ENCODE measurements at regions not wholly inside any gene's neighbourhood (a gene's known extent, or its start where the extent isn't known, plus 50 kb on each side); places are given as distances from the start of the nearest gene placed in this dataset.

GRCh38 chr3:170757038-170757437 lies 113.0 kb downstream of the RPL22L1 start:
- no peak overlapping the region for H3K4me3 Mint-ChIP-seq (ENCODE audit: unreplicated experiment)

GRCh38 chr3:170754311-170754693 lies 115.7 kb downstream of the RPL22L1 start:
- Histone ChIP-seq H3K79me2 (ENCODE audit: insufficient read depth, low read length) (no peaks in the 10 kb centered on the region), H3K36me3 (ENCODE audit: insufficient read depth, low read length) (no peaks in the 10 kb centered on the region), H3K9ac (ENCODE audit: low read length) (no peak overlapping the region), H3K27ac (ENCODE audit: low read depth, low read length) (no peak overlapping the region), H4K20me1 (ENCODE audit: insufficient read depth, low read length) (no peaks in the 10 kb centered on the region), H3K4me1 (ENCODE audit: insufficient read depth, low read length) (peaks cover 33% of the 10 kb centered on the region), H3K4me3 (ENCODE audit: insufficient read depth, low read depth, low read length) (no peak overlapping the region), H3K4me2 (ENCODE audit: low read length) (no peak overlapping the region), H2AFZ (ENCODE audit: low read depth, low read length) (no peak overlapping the region), H3K27me3 (ENCODE audit: insufficient read depth, low read length) (no peaks in the 10 kb centered on the region), H3K9me3 (ENCODE audit: insufficient read depth, low read depth, low read length) (no peaks in the 10 kb centered on the region)
- no peak overlapping the region for H3K27ac Mint-ChIP-seq (ENCODE audit: unreplicated experiment)
- DNase-seq (ENCODE audit: low read depth) (no peak), FAIRE-seq (no peak)
- TF ChIP-seq CTCF (IDR thresholded peaks at IDR 0.05; ENCODE audit: insufficient read depth, low read depth, low read length) (no peak), EZH2 (IDR thresholded peaks at IDR 0.05; ENCODE audit: insufficient read depth, low read length) (no peak)
- H3K36me3 Mint-ChIP-seq (ENCODE audit: low read depth, unreplicated experiment): no peaks in the 10 kb centered on the region
- peaks cover 33% of the 10 kb centered on the region for H3K4me1 Mint-ChIP-seq (ENCODE audit: low read depth, unreplicated experiment)
- no peaks in the 10 kb centered on the region for H3K27me3 Mint-ChIP-seq (ENCODE audit: low read depth, unreplicated experiment)
- no peak overlapping the region for H3K4me3 Mint-ChIP-seq (ENCODE audit: unreplicated experiment)
- H3K9me3 Mint-ChIP-seq (ENCODE audit: unreplicated experiment): no peaks in the 10 kb centered on the region

More at GRCh38 chr3:170757038-170757437, 113.0 kb downstream of the RPL22L1 start:
- H3K4me2 ChIP-seq (ENCODE audit: low read length): no peak overlapping the region
- H3K9ac ChIP-seq (ENCODE audit: low read length): no peak overlapping the region
- Mint-ChIP-seq H3K9me3 (ENCODE audit: unreplicated experiment) (no peaks in the 10 kb centered on the region), H3K36me3 (ENCODE audit: low read depth, unreplicated experiment) (no peaks in the 10 kb centered on the region), H3K27me3 (ENCODE audit: low read depth, unreplicated experiment) (no peaks in the 10 kb centered on the region), H3K4me1 (ENCODE audit: low read depth, unreplicated experiment) (peaks cover 30% of the 10 kb centered on the region), H3K27ac (ENCODE audit: unreplicated experiment) (no peak overlapping the region)
- no peak for FAIRE-seq
- no peaks in the 10 kb centered on the region for H4K20me1 ChIP-seq (ENCODE audit: insufficient read depth, low read length)
- no peaks in the 10 kb centered on the region for H3K9me3 ChIP-seq (ENCODE audit: insufficient read depth, low read depth, low read length)
- H3K79me2 ChIP-seq (ENCODE audit: insufficient read depth, low read length): no peaks in the 10 kb centered on the region
- TF ChIP-seq CTCF (IDR thresholded peaks at IDR 0.05; ENCODE audit: insufficient read depth, low read depth, low read length) (no peak), EZH2 (IDR thresholded peaks at IDR 0.05; ENCODE audit: insufficient read depth, low read length) (no peak)
- peaks cover 31% of the 10 kb centered on the region for H3K4me1 ChIP-seq (ENCODE audit: insufficient read depth, low read length)
- H3K27me3 ChIP-seq (ENCODE audit: insufficient read depth, low read length): no peaks in the 10 kb centered on the region
- H2AFZ ChIP-seq (ENCODE audit: low read depth, low read length): no peak overlapping the region
- H3K27ac ChIP-seq (ENCODE audit: low read depth, low read length): no peak overlapping the region
- no peak for DNase-seq (ENCODE audit: low read depth)
- no peak overlapping the region for H3K4me3 ChIP-seq (ENCODE audit: insufficient read depth, low read depth, low read length)
- H3K36me3 ChIP-seq (ENCODE audit: insufficient read depth, low read length): no peaks in the 10 kb centered on the region

GRCh38 chr3:170753421-170754310 lies 116.3 kb downstream of the RPL22L1 start:
- Mint-ChIP-seq H3K36me3 (ENCODE audit: low read depth, unreplicated experiment) (no peaks in the 10 kb centered on the region), H3K4me1 (ENCODE audit: low read depth, unreplicated experiment) (peaks cover 33% of the 10 kb centered on the region), H3K9me3 (ENCODE audit: unreplicated experiment) (no peaks in the 10 kb centered on the region), H3K27ac (ENCODE audit: unreplicated experiment) (no peak overlapping the region), H3K27me3 (ENCODE audit: low read depth, unreplicated experiment) (no peaks in the 10 kb centered on the region), H3K4me3 (ENCODE audit: unreplicated experiment) (no peak overlapping the region)
- H4K20me1 ChIP-seq (ENCODE audit: insufficient read depth, low read length): no peaks in the 10 kb centered on the region
- no peak for FAIRE-seq
- no peaks in the 10 kb centered on the region for H3K9me3 ChIP-seq (ENCODE audit: insufficient read depth, low read depth, low read length)
- no peak overlapping the region for H2AFZ ChIP-seq (ENCODE audit: low read depth, low read length)
- H3K27ac ChIP-seq (ENCODE audit: low read depth, low read length): peak overlapping the region; percentile 68
- H3K9ac ChIP-seq (ENCODE audit: low read length): no peak overlapping the region
- H3K4me2 ChIP-seq (ENCODE audit: low read length): peak overlapping the region; percentile 44
- no peak for DNase-seq (ENCODE audit: low read depth)
- TF ChIP-seq CTCF (IDR thresholded peaks at IDR 0.05; ENCODE audit: insufficient read depth, low read depth, low read length): no peak
- TF ChIP-seq EZH2 (IDR thresholded peaks at IDR 0.05; ENCODE audit: insufficient read depth, low read length): no peak
- no peaks in the 10 kb centered on the region for H3K27me3 ChIP-seq (ENCODE audit: insufficient read depth, low read length)
- no peaks in the 10 kb centered on the region for H3K36me3 ChIP-seq (ENCODE audit: insufficient read depth, low read length)
- H3K4me1 ChIP-seq (ENCODE audit: insufficient read depth, low read length): peaks cover 33% of the 10 kb centered on the region
- no peaks in the 10 kb centered on the region for H3K79me2 ChIP-seq (ENCODE audit: insufficient read depth, low read length)
- H3K4me3 ChIP-seq (ENCODE audit: insufficient read depth, low read depth, low read length): no peak overlapping the region
